Epithelial cell of proximal tubule (primary cell): ENCODE measurements at regions not wholly inside any gene's neighbourhood (a gene's known extent, or its start where the extent isn't known, plus 50 kb on each side); places are given as distances from the start of the nearest gene placed in this dataset.

ENCODE experiments used
- DNase-seq: peaks from one replicate; pipeline ENCODE4 v3.0.0-alpha.2; 2011; ENCODE audit warnings: low read depth
- H3K4me3 ChIP-seq: 2 replicates; pipeline ENCODE4 v1.5.1; 2011; ENCODE audit warnings: low read depth, mild to moderate bottlenecking, low read length
- CTCF ChIP-seq: conservative IDR thresholded peaks from 2 replicates; pipeline ENCODE4 v1.5.1; 2012; ENCODE audit warnings: low read depth, mild to moderate bottlenecking, low read length

DNA sequence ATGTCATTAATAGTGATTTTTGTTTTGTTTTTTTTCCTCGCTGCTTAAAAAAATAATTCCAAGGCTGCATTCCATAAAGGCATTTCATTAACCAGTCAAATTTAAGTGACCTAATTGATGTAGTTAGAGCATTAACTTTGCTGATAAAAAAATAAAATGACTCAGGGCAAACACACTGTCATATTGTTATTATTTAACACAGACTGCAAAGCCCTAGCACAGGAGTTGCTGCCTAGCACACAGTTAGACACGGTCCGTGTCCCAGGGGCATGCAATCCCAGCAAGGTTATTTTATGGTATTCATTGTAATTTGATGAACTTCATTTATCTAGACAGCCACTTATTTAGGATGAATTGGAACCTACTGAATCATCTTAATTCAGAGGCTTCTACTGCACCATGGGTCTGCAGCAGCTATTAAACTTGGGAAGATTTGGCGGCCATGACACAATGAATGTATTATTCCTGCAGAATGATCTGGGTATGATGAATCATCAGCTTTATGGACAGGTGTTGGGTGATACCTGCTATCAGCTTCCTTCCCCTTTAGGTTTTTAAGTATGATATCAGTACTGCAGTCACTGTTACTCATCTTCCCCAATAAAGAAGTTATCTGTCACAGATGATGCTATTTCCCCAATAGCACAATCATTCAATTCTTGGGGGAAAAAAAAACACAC is 182.7 kb downstream of the PPARGC1A start:
- TF ChIP-seq CTCF: no peak
- peak; percentile 76 for DNase-seq
- H3K4me3 ChIP-seq: no peak overlapping the region

GRCh38 chr4:23700197-23700596 is 189.7 kb downstream of the PPARGC1A start:
- TF ChIP-seq CTCF: no peak
- H3K4me3 ChIP-seq: no peak overlapping the region
- no peak for DNase-seq

DNA sequence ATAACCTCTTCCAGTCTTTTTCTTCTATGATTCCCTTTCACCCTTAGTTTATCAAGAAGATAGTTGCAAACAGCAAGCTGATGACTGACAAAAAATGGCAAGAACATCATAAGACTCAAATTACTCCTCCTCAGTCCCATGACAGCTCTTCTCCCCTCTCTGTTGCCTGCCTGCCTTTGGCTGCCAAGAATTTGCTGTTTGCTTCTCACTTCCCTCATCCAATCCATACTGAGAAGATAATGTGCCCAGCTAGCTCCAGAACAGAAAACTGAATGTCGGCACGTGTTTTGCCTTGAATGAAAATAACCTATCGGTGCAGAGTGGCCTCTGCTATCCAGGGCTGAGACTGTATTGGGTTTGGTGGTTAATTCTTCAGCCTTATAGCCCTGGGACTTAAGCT is 192.1 kb downstream of the PPARGC1A start:
- TF ChIP-seq CTCF: no peak
- H3K4me3 ChIP-seq: no peak overlapping the region
- no peak for DNase-seq

DNA sequence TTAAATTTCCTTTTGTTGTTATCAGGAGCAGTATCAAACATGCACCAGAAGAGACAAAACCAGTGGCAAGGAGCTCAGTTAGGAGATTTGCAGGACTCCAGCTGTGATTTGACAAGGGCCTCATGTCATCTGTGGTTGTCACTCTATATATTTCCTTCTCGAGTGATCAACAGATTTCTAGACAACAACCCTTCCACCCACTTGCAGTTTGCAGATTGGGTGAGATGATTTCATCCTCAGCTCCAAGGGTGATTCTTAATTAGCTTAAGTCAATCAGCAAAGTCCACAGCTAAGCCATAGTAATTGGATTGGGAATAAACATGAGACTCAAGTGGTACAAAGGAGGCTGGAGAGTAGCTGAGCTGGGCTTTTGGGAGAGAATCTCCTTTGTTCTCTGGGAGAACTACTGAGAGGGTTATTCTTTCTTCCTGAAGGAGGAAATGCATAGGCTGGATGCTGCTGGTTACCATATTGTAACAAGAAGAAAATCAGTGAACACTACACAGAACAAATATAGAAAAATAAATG is 192.8 kb downstream of the PPARGC1A start:
- TF ChIP-seq CTCF: no peak
- no peak for DNase-seq
- H3K4me3 ChIP-seq: no peak overlapping the region

- no peak overlapping the region for H3K4me3 ChIP-seq
- TF ChIP-seq CTCF: no peak
- DNase-seq: no peak
Measured at GRCh38 chr4:23686169-23686897, 203.5 kb downstream of the PPARGC1A start.

DNA sequence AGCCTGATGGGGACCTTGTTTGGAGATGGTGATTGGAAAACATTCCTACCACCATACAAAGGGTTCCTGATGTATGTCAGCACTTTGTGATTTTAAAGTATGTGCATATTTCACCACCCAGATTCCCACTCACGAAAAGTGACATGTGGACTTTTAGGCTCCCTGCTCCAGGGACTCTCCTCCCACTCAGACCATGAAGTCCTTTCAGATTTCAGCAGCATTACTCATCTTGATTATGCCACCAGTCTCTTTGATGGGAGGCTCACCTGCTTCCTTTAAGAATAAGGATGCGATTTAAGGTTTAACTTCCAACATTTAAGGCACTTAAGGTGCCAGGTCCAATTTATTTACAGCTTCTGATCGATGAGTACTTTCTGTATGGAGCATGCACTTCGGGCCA is 204.4 kb downstream of the PPARGC1A start:
- TF ChIP-seq CTCF: no peak
- H3K4me3 ChIP-seq: no peak overlapping the region
- no peak for DNase-seq
